Calu3 (cell line): ENCODE measurements at regions not wholly inside any gene's neighbourhood (a gene's known extent, or its start where the extent isn't known, plus 50 kb on each side); places are given as distances from the start of the nearest gene placed in this dataset.

Experiments used
- BruUV-seq: library from RNA; stranded (reverse); fragments of 400-500 nt; replicated peaks from 2 replicates; lab custom pipeline; 2021; lab: Mats Ljungman, UMichigan
- CTCF ChIA-PET: fragments of 300-600 bp; sonication (Branson Sonifier 250); formaldehyde crosslinking; loops from one replicate; lab custom pipeline; 2022; ENCODE audit warnings: antibody characterized with exemption; lab: Charles Lee
- DNase-seq: peaks from one replicate; pipeline ENCODE4 v3.0.0; 2022
- H3K27ac Mint-ChIP-seq: one replicate; pipeline ENCODE4 v1.8.0; 2022; ENCODE audit warnings: mixed read lengths; ENCODE audit not compliant: unreplicated experiment
- H3K27me3 Mint-ChIP-seq: one replicate; pipeline ENCODE4 v1.8.0; 2022; ENCODE audit warnings: mixed read lengths; ENCODE audit not compliant: unreplicated experiment
- H3K36me3 Mint-ChIP-seq: one replicate; pipeline ENCODE4 v1.8.0; 2022; ENCODE audit warnings: mild to moderate bottlenecking, moderate library complexity, mixed read lengths; ENCODE audit not compliant: insufficient read depth, unreplicated experiment
- H3K4me1 Mint-ChIP-seq: one replicate; pipeline ENCODE4 v1.8.0; 2022; ENCODE audit warnings: mild to moderate bottlenecking, low read depth, mixed read lengths; ENCODE audit not compliant: unreplicated experiment
- H3K4me3 Mint-ChIP-seq: one replicate; pipeline ENCODE4 v1.8.0; 2022; ENCODE audit warnings: mild to moderate bottlenecking, low read depth, moderate library complexity, mixed read lengths; ENCODE audit not compliant: unreplicated experiment
- H3K9me3 Mint-ChIP-seq: one replicate; pipeline ENCODE4 v1.8.0; 2022; ENCODE audit warnings: low read depth, mixed read lengths; ENCODE audit not compliant: unreplicated experiment
- intact Hi-C: fragments of 100-400 bp; cut with micrococcal nuclease; formaldehyde crosslinking; loops from one replicate; pipeline ENCODE4 v1.10.0; 2022; ENCODE audit not compliant: unreplicated experiment
- TF ChIP-seq, protein P1 (sequence below): fragments of 200-600 bp; IDR thresholded peaks from one replicate; pipeline ENCODE4 v1.8.0; 2022; ENCODE audit warnings: antibody characterized with exemption; ENCODE audit not compliant: unreplicated experiment

- H3K36me3 Mint-ChIP-seq, result no peaks in the 10 kb centered on the region
- no peak overlapping the region for H3K27ac Mint-ChIP-seq
- no peak overlapping the region for H3K4me3 Mint-ChIP-seq
- TF ChIP-seq, protein P1, sequence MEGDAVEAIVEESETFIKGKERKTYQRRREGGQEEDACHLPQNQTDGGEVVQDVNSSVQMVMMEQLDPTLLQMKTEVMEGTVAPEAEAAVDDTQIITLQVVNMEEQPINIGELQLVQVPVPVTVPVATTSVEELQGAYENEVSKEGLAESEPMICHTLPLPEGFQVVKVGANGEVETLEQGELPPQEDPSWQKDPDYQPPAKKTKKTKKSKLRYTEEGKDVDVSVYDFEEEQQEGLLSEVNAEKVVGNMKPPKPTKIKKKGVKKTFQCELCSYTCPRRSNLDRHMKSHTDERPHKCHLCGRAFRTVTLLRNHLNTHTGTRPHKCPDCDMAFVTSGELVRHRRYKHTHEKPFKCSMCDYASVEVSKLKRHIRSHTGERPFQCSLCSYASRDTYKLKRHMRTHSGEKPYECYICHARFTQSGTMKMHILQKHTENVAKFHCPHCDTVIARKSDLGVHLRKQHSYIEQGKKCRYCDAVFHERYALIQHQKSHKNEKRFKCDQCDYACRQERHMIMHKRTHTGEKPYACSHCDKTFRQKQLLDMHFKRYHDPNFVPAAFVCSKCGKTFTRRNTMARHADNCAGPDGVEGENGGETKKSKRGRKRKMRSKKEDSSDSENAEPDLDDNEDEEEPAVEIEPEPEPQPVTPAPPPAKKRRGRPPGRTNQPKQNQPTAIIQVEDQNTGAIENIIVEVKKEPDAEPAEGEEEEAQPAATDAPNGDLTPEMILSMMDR, result no peak
- intact Hi-C loops, result no loop called here
- CTCF ChIA-PET, result no interaction called here
- H3K4me1 Mint-ChIP-seq, result no peaks in the 10 kb centered on the region
- no peaks in the 10 kb centered on the region for H3K9me3 Mint-ChIP-seq
- BruUV-seq, result no TSS peak
- no peak for DNase-seq
- H3K27me3 Mint-ChIP-seq, result peaks cover 33% of the 10 kb centered on the region
Measured at GRCh38 chr5:102611312-102611711, 112.5 kb upstream of the SLCO6A1 start.

- Mint-ChIP-seq H3K27me3 (peaks cover 33% of the 10 kb centered on the region), H3K36me3 (no peaks in the 10 kb centered on the region), H3K4me1 (no peaks in the 10 kb centered on the region), H3K4me3 (no peak overlapping the region), H3K9me3 (no peaks in the 10 kb centered on the region), H3K27ac (no peak overlapping the region)
- BruUV-seq, result no TSS peak
- CTCF ChIA-PET, result no interaction called here
- intact Hi-C loops, result no loop called here
- TF ChIP-seq, protein P1, result no peak
- no peak for DNase-seq
Measured at GRCh38 chr5:102613661-102614060, 114.9 kb upstream of the SLCO6A1 start.

- Mint-ChIP-seq H3K4me1 (no peaks in the 10 kb centered on the region), H3K9me3 (peaks cover 2% of the 10 kb centered on the region), H3K4me3 (no peak overlapping the region), H3K27ac (no peak overlapping the region), H3K27me3 (peaks cover 29% of the 10 kb centered on the region), H3K36me3 (no peaks in the 10 kb centered on the region)
- BruUV-seq, result no TSS peak
- CTCF ChIA-PET, result interaction anchor here (0.7 kb wide), 1 partner anchor 670 kb away, joined by 3 read pairs; no protein-coding TSS in a partner anchor
- TF ChIP-seq, protein P1, result no peak
- no peak for DNase-seq
- intact Hi-C loops, result no loop called here
Measured at GRCh38 chr5:102617191-102618187, 118.7 kb upstream of the SLCO6A1 start.

- Mint-ChIP-seq H3K9me3 (peaks cover 2% of the 10 kb centered on the region), H3K4me3 (no peak overlapping the region), H3K4me1 (no peaks in the 10 kb centered on the region), H3K27me3 (no peaks in the 10 kb centered on the region), H3K27ac (no peak overlapping the region), H3K36me3 (no peaks in the 10 kb centered on the region)
- TF ChIP-seq, protein P1, result no peak
- intact Hi-C loops, result no loop called here
- no TSS peak for BruUV-seq
- CTCF ChIA-PET, result no interaction called here
- no peak for DNase-seq
Measured at GRCh38 chr5:102622262-102622661, 123.5 kb upstream of the SLCO6A1 start.
